MM.1S (cell line): ENCODE measurements at regions not wholly inside any gene's neighbourhood (a gene's known extent, or its start where the extent isn't known, plus 50 kb on each side); places are given as distances from the start of the nearest gene placed in this dataset.

ENCODE experiments used
- DNase-seq: peaks from one replicate; pipeline ENCODE4 v3.0.0-alpha.2; 2015
- H2AFZ ChIP-seq: fragments of 300-600 bp; sonication (generic); 2 replicates; pipeline ENCODE4 v1.6.0; 2016; ENCODE audit warnings: antibody characterized with exemption, low read length
- H3F3A ChIP-seq: fragments of 300-600 bp; sonication (generic); 2 replicates; pipeline ENCODE4 v1.6.1; 2016; ENCODE audit warnings: mild to moderate bottlenecking, antibody characterized with exemption, low read length, moderate library complexity, mixed read lengths; ENCODE audit not compliant: insufficient read depth
- H3K27ac ChIP-seq: fragments of 300-600 bp; sonication (generic); 2 replicates; pipeline ENCODE4 v1.5.1; 2016; ENCODE audit warnings: mild to moderate bottlenecking, low read length
- H3K27me3 ChIP-seq: fragments of 300-600 bp; sonication (generic); replicated peaks from 2 replicates; pipeline ENCODE4 v1.6.0; 2016; ENCODE audit warnings: low read length; ENCODE audit not compliant: insufficient read depth
- H3K36me3 ChIP-seq: fragments of 300-600 bp; sonication (generic); replicated peaks from 2 replicates; pipeline ENCODE4 v1.6.1; 2016; ENCODE audit warnings: mild to moderate bottlenecking, low read length, mixed read lengths; ENCODE audit not compliant: insufficient read depth
- H3K4me1 ChIP-seq: fragments of 300-600 bp; sonication (generic); 2 replicates; pipeline ENCODE4 v1.6.1; 2016; ENCODE audit warnings: low read length, mixed read lengths
- H3K4me2 ChIP-seq: fragments of 300-600 bp; sonication (generic); 2 replicates; pipeline ENCODE4 v1.6.0; 2016; ENCODE audit warnings: low read depth, low read length
- H3K4me3 ChIP-seq: fragments of 300-600 bp; sonication (generic); 2 replicates; pipeline ENCODE4 v1.5.1; 2016; ENCODE audit warnings: low read length, mixed read lengths
- H3K79me2 ChIP-seq: fragments of 300-600 bp; sonication (generic); 2 replicates; pipeline ENCODE4 v1.6.1; 2016; ENCODE audit warnings: mixed run types, low read length, mixed read lengths
- H3K9ac ChIP-seq: fragments of 300-600 bp; sonication (generic); 2 replicates; pipeline ENCODE4 v1.6.1; 2016; ENCODE audit warnings: low read length, mixed read lengths
- H3K9me2 ChIP-seq: fragments of 300-600 bp; sonication (generic); replicated peaks from 2 replicates; pipeline ENCODE4 v1.6.1; 2016; ENCODE audit warnings: mild to moderate bottlenecking, low read length, mixed read lengths; ENCODE audit not compliant: insufficient read depth
- H3K9me3 ChIP-seq: fragments of 300-600 bp; sonication (generic); replicated peaks from 2 replicates; pipeline ENCODE4 v1.6.1; 2016; ENCODE audit warnings: mild to moderate bottlenecking, low read length, mixed read lengths; ENCODE audit not compliant: insufficient read depth
- H4K20me1 ChIP-seq: fragments of 300-600 bp; sonication (generic); 2 replicates; pipeline ENCODE4 v1.6.1; 2016; ENCODE audit warnings: mild to moderate bottlenecking, low read length, moderate library complexity, mixed read lengths; ENCODE audit not compliant: insufficient read depth
- CTCF ChIP-seq: fragments of 300-600 bp; sonication (generic); IDR thresholded peaks from 2 replicates; pipeline ENCODE4 v1.5.1; 2016; ENCODE audit warnings: antibody characterized with exemption, low read length, mixed read lengths
- EZH2 ChIP-seq: fragments of 300-600 bp; sonication (generic); optimal IDR thresholded peaks from 2 replicates; pipeline ENCODE3; 2017; ENCODE audit warnings: low read depth, mild to moderate bottlenecking, antibody characterized with exemption, low read length, mixed read lengths
- EZH2phosphoT487 ChIP-seq: fragments of 300-600 bp; sonication (generic); IDR thresholded peaks from 2 replicates; pipeline ENCODE4 v1.6.1; 2018; ENCODE audit warnings: antibody characterized with exemption, low read length

- Histone ChIP-seq H4K20me1 (no peaks in the 10 kb centered on the region), H2AFZ (no peak overlapping the region), H3F3A (no peaks in the 10 kb centered on the region), H3K79me2 (no peaks in the 10 kb centered on the region), H3K9ac (no peak overlapping the region), H3K27me3 (no peaks in the 10 kb centered on the region), H3K4me2 (no peak overlapping the region), H3K27ac (no peak overlapping the region), H3K9me2 (no peaks in the 10 kb centered on the region), H3K9me3 (no peaks in the 10 kb centered on the region), H3K4me1 (no peaks in the 10 kb centered on the region), H3K4me3 (no peak overlapping the region), H3K36me3 (no peaks in the 10 kb centered on the region)
- no peak for TF ChIP-seq EZH2
- no peak for TF ChIP-seq EZH2phosphoT487
- no peak for TF ChIP-seq CTCF
- DNase-seq, result no peak
These were observed 104.5 kb downstream of the NXPE2 start for GRCh38 chr11:114782650-114783310.

DNA sequence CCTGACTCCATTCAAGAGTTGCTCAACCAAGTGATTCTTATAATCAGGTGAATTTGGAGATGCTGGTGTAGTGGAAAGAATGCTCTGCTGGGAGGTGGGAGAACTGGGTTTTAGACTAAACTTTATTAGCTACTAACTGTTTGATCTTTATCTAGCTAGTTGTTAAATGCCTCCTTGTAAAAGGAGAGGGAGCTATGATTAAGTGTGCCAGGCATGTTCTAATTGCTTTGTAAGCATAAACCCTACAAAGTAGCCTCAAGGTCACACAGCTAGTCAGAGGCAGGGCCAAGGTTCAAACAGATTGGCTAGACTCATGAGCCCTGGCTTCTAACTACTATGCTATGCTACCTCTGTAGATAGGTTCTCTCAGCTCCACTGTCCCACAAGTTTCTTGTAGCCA is 105.5 kb downstream of the NXPE2 start:
- Histone ChIP-seq H3K36me3 (no peaks in the 10 kb centered on the region), H2AFZ (no peak overlapping the region), H3K79me2 (no peaks in the 10 kb centered on the region), H3F3A (no peaks in the 10 kb centered on the region), H4K20me1 (no peaks in the 10 kb centered on the region), H3K4me2 (no peak overlapping the region), H3K9ac (no peak overlapping the region), H3K27ac (no peak overlapping the region), H3K9me2 (no peaks in the 10 kb centered on the region), H3K9me3 (no peaks in the 10 kb centered on the region), H3K27me3 (no peaks in the 10 kb centered on the region), H3K4me1 (no peaks in the 10 kb centered on the region), H3K4me3 (no peak overlapping the region)
- DNase-seq, result no peak
- TF ChIP-seq CTCF (no peak), EZH2phosphoT487 (no peak), EZH2 (no peak)

GRCh38 chr11:114784216-114784615 is 105.9 kb downstream of the NXPE2 start:
- no peaks in the 10 kb centered on the region for H3K79me2 ChIP-seq

More at GRCh38 chr11:114784216-114784615, 105.9 kb downstream of the NXPE2 start:
- H4K20me1 ChIP-seq, result no peaks in the 10 kb centered on the region
- H3F3A ChIP-seq, result no peaks in the 10 kb centered on the region
- no peaks in the 10 kb centered on the region for H3K36me3 ChIP-seq
- no peak overlapping the region for H2AFZ ChIP-seq
- no peak overlapping the region for H3K9ac ChIP-seq
- TF ChIP-seq EZH2phosphoT487 (no peak), CTCF (no peak), EZH2 (no peak)
- H3K4me3 ChIP-seq, result no peak overlapping the region
- DNase-seq, result no peak
- no peak overlapping the region for H3K27ac ChIP-seq
- H3K9me2 ChIP-seq, result no peaks in the 10 kb centered on the region
- H3K9me3 ChIP-seq, result no peaks in the 10 kb centered on the region
- H3K4me1 ChIP-seq, result no peaks in the 10 kb centered on the region
- no peaks in the 10 kb centered on the region for H3K27me3 ChIP-seq
- H3K4me2 ChIP-seq, result no peak overlapping the region
